ENCODE measurements at regions not wholly inside any gene's neighbourhood (a gene's known extent, or its start where the extent isn't known, plus 50 kb on each side); places are given as distances from the start of the nearest gene placed in this dataset.

GRCh38 chr18:51371929-51372328 is 174.4 kb upstream of the MEX3C start:
- no peaks in the 10 kb centered on the region for H3K4me1 ChIP-seq
- no peaks in the 10 kb centered on the region for H3K36me3 ChIP-seq
- no peaks in the 10 kb centered on the region for H3K9me3 ChIP-seq
- no peak for DNase-seq
- TF ChIP-seq CTCF (IDR thresholded peaks at IDR 0.05) (no peak), POLR2A (IDR thresholded peaks at IDR 0.05) (no peak)
- H3K27me3 ChIP-seq = no peaks in the 10 kb centered on the region
- intact Hi-C loops (cut with DNase I; ENCODE audit: low total_unique reads) = no loop called here
- H3K27ac ChIP-seq = no peak overlapping the region
- H3K4me3 ChIP-seq = no peak overlapping the region

DNA sequence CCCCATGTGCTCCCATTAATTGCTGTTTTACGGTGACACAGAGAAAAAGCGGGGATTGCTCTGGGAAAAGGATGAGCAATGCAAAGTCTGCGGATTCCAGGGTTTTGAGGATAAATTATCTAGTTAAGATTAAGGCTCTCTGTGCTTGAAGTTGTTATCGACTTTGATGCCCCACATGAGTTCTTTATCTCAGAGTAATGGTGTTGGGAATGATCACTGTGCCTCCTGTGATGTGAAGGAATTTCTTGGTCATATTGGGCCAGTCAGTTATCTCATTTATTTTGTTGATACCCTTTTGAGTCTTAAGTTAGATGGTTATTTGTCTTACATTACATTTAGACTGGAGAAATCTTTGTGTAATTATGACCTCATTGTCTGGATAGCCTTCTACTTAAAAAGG is 184.6 kb upstream of the MEX3C start:
- H3K36me3 ChIP-seq = no peaks in the 10 kb centered on the region
- DNase-seq = no peak
- H3K9me3 ChIP-seq = no peaks in the 10 kb centered on the region
- H3K27ac ChIP-seq = no peak overlapping the region
- no peak overlapping the region for H3K4me3 ChIP-seq
- intact Hi-C loops (cut with DNase I; ENCODE audit: low total_unique reads) = no loop called here
- no peak for TF ChIP-seq POLR2A (IDR thresholded peaks at IDR 0.05)
- TF ChIP-seq CTCF (IDR thresholded peaks at IDR 0.05) = no peak
- no peaks in the 10 kb centered on the region for H3K4me1 ChIP-seq
- H3K27me3 ChIP-seq = no peaks in the 10 kb centered on the region

DNA sequence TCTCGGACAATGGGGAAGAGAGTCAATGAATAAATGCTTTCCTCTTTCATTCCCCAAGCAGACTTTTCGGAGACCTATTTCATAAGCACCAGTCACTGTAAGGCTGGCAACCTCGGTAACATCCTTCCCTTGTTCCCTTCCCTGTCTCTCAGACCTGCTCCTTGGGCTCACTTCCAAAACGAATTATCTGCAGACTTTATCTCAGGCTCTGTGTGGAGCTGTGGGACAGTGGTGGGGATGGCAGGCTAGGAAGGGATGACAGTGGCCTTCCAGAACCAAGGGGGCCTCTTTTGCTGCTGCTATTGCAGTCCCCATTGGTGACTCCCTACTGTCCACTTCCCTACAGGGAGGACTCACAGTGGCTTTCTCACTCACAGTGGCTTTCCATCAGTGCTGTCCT is 185.6 kb upstream of the MEX3C start:
- H3K9me3 ChIP-seq = no peaks in the 10 kb centered on the region
- no peak overlapping the region for H3K4me3 ChIP-seq
- TF ChIP-seq CTCF (IDR thresholded peaks at IDR 0.05) (no peak), POLR2A (IDR thresholded peaks at IDR 0.05) (no peak)
- no peaks in the 10 kb centered on the region for H3K4me1 ChIP-seq
- DNase-seq = no peak
- H3K36me3 ChIP-seq = no peaks in the 10 kb centered on the region
- intact Hi-C loops (cut with DNase I; ENCODE audit: low total_unique reads) = no loop called here
- no peak overlapping the region for H3K27ac ChIP-seq
- H3K27me3 ChIP-seq = no peaks in the 10 kb centered on the region

- no peaks in the 10 kb centered on the region for H3K36me3 ChIP-seq
- no peaks in the 10 kb centered on the region for H3K27me3 ChIP-seq
- intact Hi-C loops (cut with DNase I; ENCODE audit: low total_unique reads) = no loop called here
- TF ChIP-seq POLR2A (IDR thresholded peaks at IDR 0.05) (no peak), CTCF (IDR thresholded peaks at IDR 0.05) (no peak)
- no peaks in the 10 kb centered on the region for H3K9me3 ChIP-seq
- DNase-seq = no peak
- H3K27ac ChIP-seq = no peak overlapping the region
- H3K4me1 ChIP-seq = no peaks in the 10 kb centered on the region
- no peak overlapping the region for H3K4me3 ChIP-seq
These were observed 186.2 kb upstream of the MEX3C start for GRCh38 chr18:51383711-51384110.

GRCh38 chr18:51385270-51385669 is 187.8 kb upstream of the MEX3C start:
- Histone ChIP-seq H3K27ac (no peak overlapping the region), H3K4me1 (no peaks in the 10 kb centered on the region), H3K4me3 (no peak overlapping the region), H3K9me3 (no peaks in the 10 kb centered on the region), H3K27me3 (no peaks in the 10 kb centered on the region), H3K36me3 (no peaks in the 10 kb centered on the region)
- TF ChIP-seq POLR2A (IDR thresholded peaks at IDR 0.05) (no peak), CTCF (IDR thresholded peaks at IDR 0.05) (no peak)
- intact Hi-C loops (cut with DNase I; ENCODE audit: low total_unique reads) = no loop called here
- DNase-seq = no peak

Data from uterus (tissue), 3 donors.